ENCODE measurements at regions not wholly inside any gene's neighbourhood (a gene's known extent, or its start where the extent isn't known, plus 50 kb on each side); places are given as distances from the start of the nearest gene placed in this dataset.

- H3K27ac ChIP-seq (ENCODE audit: low read depth, low read length, poor library complexity, severe bottlenecking): no peak overlapping the region
- ChIA-PET CTCF (ENCODE audit: unreplicated experiment) (no interaction called here), POLR2A (no interaction called here)
- no peaks in the 10 kb centered on the region for H3K9me3 ChIP-seq (ENCODE audit: low read length)
- no peak overlapping the region for H3K4me2 ChIP-seq (ENCODE audit: low read length)
- H3K36me3 ChIP-seq (ENCODE audit: insufficient read depth, low read length): no peaks in the 10 kb centered on the region
- H3K4me3 ChIP-seq (ENCODE audit: low read depth, low read length, poor library complexity, severe bottlenecking): no peak overlapping the region
- H3K4me1 ChIP-seq (ENCODE audit: insufficient read depth, low read length, poor library complexity, severe bottlenecking): no peaks in the 10 kb centered on the region
- H3K79me2 ChIP-seq (ENCODE audit: insufficient read depth, low read depth, low read length): no peaks in the 10 kb centered on the region
- BruUV-seq (replicated peaks): no TSS peak
- TF ChIP-seq EZH2phosphoT487 (IDR thresholded peaks at IDR 0.05; ENCODE audit: borderline replicate concordance, low read depth, low read length): no peak
- TF ChIP-seq CTCF (conservative IDR thresholded peaks at IDR 0.05; ENCODE audit: low read length): no peak
- H2AFZ ChIP-seq (ENCODE audit: low read length): no peak overlapping the region
- no peak for DNase-seq (ENCODE audit: low spot score)
- no peaks in the 10 kb centered on the region for H3K9me2 ChIP-seq (ENCODE audit: insufficient read depth, low read length)
- no peaks in the 10 kb centered on the region for H4K20me1 ChIP-seq (ENCODE audit: insufficient read depth, low read length)
- intact Hi-C loops (cut with micrococcal nuclease; ENCODE audit: unreplicated experiment): no loop called here
Measured at GRCh38 chr18:65623676-65624075, 127.1 kb upstream of the CDH7 start.

- POLR2A ChIA-PET: no interaction called here
- CTCF ChIA-PET (ENCODE audit: unreplicated experiment): no interaction called here
- no peak for DNase-seq (ENCODE audit: low spot score)
- Histone ChIP-seq H3K4me3 (ENCODE audit: low read depth, low read length, poor library complexity, severe bottlenecking) (no peak overlapping the region), H3K4me2 (ENCODE audit: low read length) (no peak overlapping the region), H3K9me3 (ENCODE audit: low read length) (no peaks in the 10 kb centered on the region), H3K4me1 (ENCODE audit: insufficient read depth, low read length, poor library complexity, severe bottlenecking) (no peaks in the 10 kb centered on the region), H3K79me2 (ENCODE audit: insufficient read depth, low read depth, low read length) (no peaks in the 10 kb centered on the region), H4K20me1 (ENCODE audit: insufficient read depth, low read length) (no peaks in the 10 kb centered on the region), H3K27ac (ENCODE audit: low read depth, low read length, poor library complexity, severe bottlenecking) (no peak overlapping the region), H3K36me3 (ENCODE audit: insufficient read depth, low read length) (no peaks in the 10 kb centered on the region), H3K9me2 (ENCODE audit: insufficient read depth, low read length) (no peaks in the 10 kb centered on the region), H2AFZ (ENCODE audit: low read length) (no peak overlapping the region)
- intact Hi-C loops (cut with micrococcal nuclease; ENCODE audit: unreplicated experiment): no loop called here
- no peak for TF ChIP-seq EZH2phosphoT487 (IDR thresholded peaks at IDR 0.05; ENCODE audit: borderline replicate concordance, low read depth, low read length)
- TF ChIP-seq CTCF (conservative IDR thresholded peaks at IDR 0.05; ENCODE audit: low read length): no peak
- BruUV-seq (replicated peaks): no TSS peak
Measured at GRCh38 chr18:65622436-65622835, 128.4 kb upstream of the CDH7 start.

GRCh38 chr18:65620076-65620696, 130.6 kb upstream of the CDH7 start:
- Histone ChIP-seq H3K79me2 (ENCODE audit: insufficient read depth, low read depth, low read length) (no peaks in the 10 kb centered on the region), H3K4me2 (ENCODE audit: low read length) (no peak overlapping the region), H3K9me2 (ENCODE audit: insufficient read depth, low read length) (no peaks in the 10 kb centered on the region), H3K36me3 (ENCODE audit: insufficient read depth, low read length) (no peaks in the 10 kb centered on the region), H3K27ac (ENCODE audit: low read depth, low read length, poor library complexity, severe bottlenecking) (no peak overlapping the region), H3K4me1 (ENCODE audit: insufficient read depth, low read length, poor library complexity, severe bottlenecking) (no peaks in the 10 kb centered on the region), H2AFZ (ENCODE audit: low read length) (no peak overlapping the region), H3K4me3 (ENCODE audit: low read depth, low read length, poor library complexity, severe bottlenecking) (no peak overlapping the region), H3K9me3 (ENCODE audit: low read length) (no peaks in the 10 kb centered on the region), H4K20me1 (ENCODE audit: insufficient read depth, low read length) (no peaks in the 10 kb centered on the region)
- DNase-seq (ENCODE audit: low spot score): no peak
- ChIA-PET CTCF (ENCODE audit: unreplicated experiment) (no interaction called here), POLR2A (no interaction called here)
- intact Hi-C loops (cut with micrococcal nuclease; ENCODE audit: unreplicated experiment): no loop called here
- no peak for TF ChIP-seq EZH2phosphoT487 (IDR thresholded peaks at IDR 0.05; ENCODE audit: borderline replicate concordance, low read depth, low read length)
- TF ChIP-seq CTCF (conservative IDR thresholded peaks at IDR 0.05; ENCODE audit: low read length): no peak
- no TSS peak for BruUV-seq (replicated peaks)
